ENCODE measurements at regions not wholly inside any gene's neighbourhood (a gene's known extent, or its start where the extent isn't known, plus 50 kb on each side); places are given as distances from the start of the nearest gene placed in this dataset.

- H3K27me3 ChIP-seq: no peaks in the 10 kb centered on the region
- no peak overlapping the region for H3K27ac ChIP-seq
- DNase-seq: no peak
- no peak overlapping the region for H3K4me3 ChIP-seq
- no peaks in the 10 kb centered on the region for H3K4me1 ChIP-seq
- TF ChIP-seq CTCF (IDR thresholded peaks at IDR 0.05): no peak
- TF ChIP-seq POLR2A (IDR thresholded peaks at IDR 0.05): no peak
- no peaks in the 10 kb centered on the region for H3K9me3 ChIP-seq
- H3K36me3 ChIP-seq: no peaks in the 10 kb centered on the region
Observed at GRCh38 chr3:107204121-107204520, 173.1 kb upstream of the CCDC54 start.

DNA sequence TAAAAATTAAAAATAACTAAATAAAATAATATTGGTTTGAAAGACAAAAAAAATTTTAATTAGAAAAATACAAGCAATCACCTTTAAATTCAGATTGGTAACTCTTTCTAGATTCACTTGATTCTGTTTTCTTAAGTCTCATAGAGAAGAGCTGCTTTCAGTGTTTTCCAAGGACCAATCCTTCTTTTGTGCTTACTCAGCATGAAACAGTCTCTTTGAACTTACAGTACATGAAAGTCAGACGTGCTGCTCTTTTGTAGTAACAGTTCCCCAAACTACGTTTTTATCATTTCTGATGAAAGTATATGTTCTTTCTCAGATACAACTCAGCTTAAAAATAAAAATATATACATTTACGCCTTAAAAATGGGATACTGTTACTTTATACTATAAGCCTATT is 171.9 kb upstream of the CCDC54 start:
- H3K9me3 ChIP-seq: no peaks in the 10 kb centered on the region
- H3K36me3 ChIP-seq: no peaks in the 10 kb centered on the region
- H3K4me1 ChIP-seq: peaks cover 0 to 6% (median 0%) of the 10 kb centered on the region in 4 donors
- no peak overlapping the region for H3K27ac ChIP-seq
- DNase-seq: no peak
- no peaks in the 10 kb centered on the region for H3K27me3 ChIP-seq
- H3K4me3 ChIP-seq: no peak overlapping the region
- TF ChIP-seq POLR2A (IDR thresholded peaks at IDR 0.05) (no peak), CTCF (IDR thresholded peaks at IDR 0.05) (no peak)

DNA sequence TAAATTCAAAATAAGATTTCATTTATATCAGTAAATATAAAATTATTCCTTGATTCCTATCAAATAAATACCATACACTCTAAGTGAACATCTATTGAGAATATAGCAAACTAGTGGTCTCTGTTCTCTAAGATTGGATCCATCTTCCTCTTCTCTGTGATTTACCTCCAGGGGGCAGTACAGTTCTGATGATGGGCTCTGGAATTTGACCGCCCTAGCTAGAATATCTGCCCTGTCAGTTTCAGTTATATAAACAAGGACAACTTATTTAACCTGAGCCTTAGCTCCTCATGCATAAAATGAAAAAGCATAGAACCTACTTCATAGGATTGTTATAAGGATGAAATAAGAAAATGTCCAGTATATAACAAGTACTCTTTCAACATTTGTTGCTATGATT is 171.1 kb upstream of the CCDC54 start:
- H3K27me3 ChIP-seq: no peaks in the 10 kb centered on the region
- no peak overlapping the region for H3K27ac ChIP-seq
- no peak for DNase-seq
- H3K4me1 ChIP-seq: peaks cover 0 to 6% (median 0%) of the 10 kb centered on the region in 4 donors
- no peak overlapping the region for H3K4me3 ChIP-seq
- no peaks in the 10 kb centered on the region for H3K9me3 ChIP-seq
- TF ChIP-seq POLR2A (IDR thresholded peaks at IDR 0.05) (no peak), CTCF (IDR thresholded peaks at IDR 0.05) (peak in 4 of 6 experiments; percentile 31 to 51 (median 47))
- no peaks in the 10 kb centered on the region for H3K36me3 ChIP-seq

GRCh38 chr3:107206945-107207344 is 170.3 kb upstream of the CCDC54 start:
- DNase-seq: no peak
- H3K9me3 ChIP-seq: no peaks in the 10 kb centered on the region
- TF ChIP-seq CTCF (IDR thresholded peaks at IDR 0.05) (no peak), POLR2A (IDR thresholded peaks at IDR 0.05) (no peak)
- H3K36me3 ChIP-seq: no peaks in the 10 kb centered on the region
- H3K4me3 ChIP-seq: no peak overlapping the region
- H3K27me3 ChIP-seq: no peaks in the 10 kb centered on the region
- H3K4me1 ChIP-seq: peaks cover 0 to 6% (median 0%) of the 10 kb centered on the region in 4 donors
- no peak overlapping the region for H3K27ac ChIP-seq

- no peak for TF ChIP-seq POLR2A (IDR thresholded peaks at IDR 0.05)
- Histone ChIP-seq H3K27ac (peak overlapping the region in 2 of 4 donors; percentile 42 to 62), H3K4me3 (no peak overlapping the region), H3K27me3 (no peaks in the 10 kb centered on the region), H3K36me3 (no peaks in the 10 kb centered on the region), H3K4me1 (peaks cover 0 to 6% (median 0%) of the 10 kb centered on the region in 4 donors), H3K9me3 (no peaks in the 10 kb centered on the region)
- DNase-seq: no peak
Observed at GRCh38 chr3:107208100-107208499, 169.1 kb upstream of the CCDC54 start.

- peaks cover 0 to 6% (median 0%) of the 10 kb centered on the region in 4 donors for H3K4me1 ChIP-seq
- no peak overlapping the region for H3K4me3 ChIP-seq
- H3K27ac ChIP-seq: peak overlapping the region in 2 of 4 donors; percentile 12 to 62
- H3K36me3 ChIP-seq: no peaks in the 10 kb centered on the region
- H3K27me3 ChIP-seq: no peaks in the 10 kb centered on the region
- TF ChIP-seq POLR2A (IDR thresholded peaks at IDR 0.05) (no peak), CTCF (IDR thresholded peaks at IDR 0.05) (no peak)
- H3K9me3 ChIP-seq: no peaks in the 10 kb centered on the region
- no peak for DNase-seq
Observed at GRCh38 chr3:107208796-107209195, 168.4 kb upstream of the CCDC54 start.

All from Peyer's patch (tissue), 4 donors.